ENCODE measurements at regions not wholly inside any gene's neighbourhood (a gene's known extent, or its start where the extent isn't known, plus 50 kb on each side); places are given as distances from the start of the nearest gene placed in this dataset.

GRCh38 chr12:62986844-62987243 is 51.9 kb upstream of the PPM1H start:
- no peak overlapping the region for H3K4me2 ChIP-seq (replicated peaks; ENCODE audit: low read depth, low read length, poor library complexity, severe bottlenecking)
- ChIA-PET CTCF (no interaction called here), POLR2A (no interaction called here)
- no peak overlapping the region for H3K9ac ChIP-seq (ENCODE audit: low read length)
- DNase-seq (no peak), ATAC-seq (ENCODE audit: low read depth) (no peak)
- WGBS (ENCODE audit: insufficient coverage): no CpG with 5 or more reads among the region's 2 CpGs
- no peak overlapping the region for H3K4me3 ChIP-seq (ENCODE audit: control extremely low read depth in 1 of 5, extremely low read depth in 1 of 5, insufficient read depth in 1 of 5, low read depth in 2 of 5, low read length in 4 of 5)
- Mint-ChIP-seq H3K27me3 (peaks cover 5% of the 10 kb centered on the region), H3K4me1 (no peaks in the 10 kb centered on the region), H3K4me3 (no peak overlapping the region), H3K27ac (no peak overlapping the region), H3K9me3 (ENCODE audit: insufficient read depth) (no peaks in the 10 kb centered on the region)
- H3K79me2 ChIP-seq (ENCODE audit: control insufficient read depth, insufficient read depth, low read length): no peaks in the 10 kb centered on the region
- no peaks in the 10 kb centered on the region for H3K36me3 ChIP-seq (replicated peaks in 1 of 2; ENCODE audit: control extremely low read depth in 1 of 2, control insufficient read depth in 1 of 2, extremely low read depth in 1 of 2, insufficient read depth in 2 of 2, low read length in 1 of 2)
- no peak overlapping the region for H3K27ac ChIP-seq (ENCODE audit: low read length in 2 of 2)
- no peak for TF ChIP-seq CTCF (IDR thresholded peaks at IDR 0.05)
- TF ChIP-seq EZH2 (IDR thresholded peaks at IDR 0.05; ENCODE audit: borderline replicate concordance, insufficient read depth, low read depth, low read length, poor library complexity, severe bottlenecking): no peak
- H2AFZ ChIP-seq (ENCODE audit: insufficient read depth, low read depth, low read length, poor library complexity, severe bottlenecking): no peak overlapping the region
- H4K20me1 ChIP-seq (ENCODE audit: control insufficient read depth, insufficient read depth, low read length, poor library complexity, severe bottlenecking): no peaks in the 10 kb centered on the region
- H3K9me3 ChIP-seq (ENCODE audit: control extremely low read depth in 1 of 3, control insufficient read depth in 2 of 3, insufficient read depth in 1 of 3, low read length in 2 of 3): peaks cover 0 to 5% (median 0%) of the 10 kb centered on the region in 3 donors
- H3K4me1 ChIP-seq (ENCODE audit: control insufficient read depth in 2 of 2, insufficient read depth in 2 of 2, low read length in 2 of 2): no peaks in the 10 kb centered on the region
- H3K27me3 ChIP-seq (replicated peaks in 1 of 4; ENCODE audit: control extremely low read depth in 1 of 4, control insufficient read depth in 3 of 4, insufficient read depth in 4 of 4, low read length in 3 of 4): no peaks in the 10 kb centered on the region
- intact Hi-C loops (cut with micrococcal nuclease): no loop called here
